SJCRH30 (cell line): ENCODE measurements at regions not wholly inside any gene's neighbourhood (a gene's known extent, or its start where the extent isn't known, plus 50 kb on each side); places are given as distances from the start of the nearest gene placed in this dataset.

ENCODE experiments used
- DNase-seq, 2 experiments: peaks; one replicate each; pipeline ENCODE4 v3.0.0-alpha.2; 2015 to 2020
- H3K27ac ChIP-seq: fragments of 250-450 bp; sonication (Bioruptor Pico); 2 replicates; pipeline ENCODE4 v1.5.1; 2020; ENCODE audit warnings: mild to moderate bottlenecking, moderate library complexity
- H3K27me3 ChIP-seq: fragments of 250-450 bp; sonication (Bioruptor Pico); 2 replicates; pipeline ENCODE4 v1.5.1; 2020; ENCODE audit warnings: mild to moderate bottlenecking, moderate library complexity
- H3K36me3 ChIP-seq: fragments of 250-450 bp; sonication (Bioruptor Pico); 2 replicates; pipeline ENCODE4 v1.5.1; 2020; ENCODE audit warnings: mild to moderate bottlenecking, moderate library complexity
- H3K4me1 ChIP-seq: fragments of 250-450 bp; sonication (Bioruptor Pico); 2 replicates; pipeline ENCODE4 v1.5.1; 2020; ENCODE audit warnings: mild to moderate bottlenecking, moderate library complexity
- H3K4me3 ChIP-seq: fragments of 250-450 bp; sonication (Bioruptor Pico); 2 replicates; pipeline ENCODE4 v1.5.1; 2020; ENCODE audit warnings: mild to moderate bottlenecking, moderate library complexity
- H3K9me3 ChIP-seq: fragments of 250-450 bp; sonication (Bioruptor Pico); replicated peaks from 2 replicates; pipeline ENCODE4 v1.5.1; 2020; ENCODE audit warnings: mild to moderate bottlenecking, moderate library complexity

DNA sequence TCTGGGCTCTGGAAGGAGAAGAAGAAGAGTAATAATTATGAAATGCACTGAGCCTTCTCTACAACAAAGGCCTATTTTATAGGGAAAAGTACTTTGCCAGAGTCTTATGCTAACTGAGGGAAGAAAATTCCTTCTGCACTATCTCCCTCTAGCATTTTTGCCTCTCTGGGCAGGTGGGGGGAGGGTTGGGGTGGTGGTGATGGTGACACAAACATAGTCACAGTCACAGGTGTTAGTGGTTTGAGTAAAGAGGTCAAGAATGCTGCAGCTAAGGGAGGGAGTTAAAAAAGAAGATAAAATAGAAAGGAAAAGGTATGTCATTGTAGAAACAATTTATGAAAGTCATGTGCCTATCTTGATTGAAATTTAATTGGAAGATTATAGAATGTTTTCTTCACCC lies 140.8 kb upstream of the COL3A1 start:
- no peak overlapping the region for H3K27ac ChIP-seq
- DNase-seq = no peak
- peaks cover 3% of the 10 kb centered on the region for H3K9me3 ChIP-seq
- H3K27me3 ChIP-seq = no peaks in the 10 kb centered on the region
- no peak overlapping the region for H3K4me3 ChIP-seq
- H3K4me1 ChIP-seq = no peaks in the 10 kb centered on the region
- H3K36me3 ChIP-seq = no peaks in the 10 kb centered on the region

DNA sequence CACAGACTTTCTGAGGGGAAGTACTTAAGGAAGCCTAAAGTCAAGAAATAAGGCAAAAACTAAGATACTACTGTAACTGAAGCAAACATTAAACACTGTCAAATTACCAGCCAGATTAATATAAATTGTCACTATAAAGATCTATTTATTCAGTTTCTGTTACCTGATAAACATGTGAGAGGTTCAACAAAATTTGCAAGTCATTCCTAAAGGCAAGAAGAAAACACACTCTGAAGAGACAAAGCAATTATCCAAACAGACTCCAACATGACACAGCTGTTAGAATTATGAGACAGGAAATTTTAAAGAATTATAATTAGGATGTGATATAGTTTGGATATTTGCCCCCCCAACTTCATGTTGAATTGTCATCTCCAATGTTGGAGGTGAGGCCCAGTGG lies 140.4 kb upstream of the COL3A1 start:
- no peaks in the 10 kb centered on the region for H3K4me1 ChIP-seq
- DNase-seq = no peak
- no peaks in the 10 kb centered on the region for H3K36me3 ChIP-seq
- H3K27ac ChIP-seq = no peak overlapping the region
- no peaks in the 10 kb centered on the region for H3K27me3 ChIP-seq
- peaks cover 3% of the 10 kb centered on the region for H3K9me3 ChIP-seq
- H3K4me3 ChIP-seq = no peak overlapping the region

DNA sequence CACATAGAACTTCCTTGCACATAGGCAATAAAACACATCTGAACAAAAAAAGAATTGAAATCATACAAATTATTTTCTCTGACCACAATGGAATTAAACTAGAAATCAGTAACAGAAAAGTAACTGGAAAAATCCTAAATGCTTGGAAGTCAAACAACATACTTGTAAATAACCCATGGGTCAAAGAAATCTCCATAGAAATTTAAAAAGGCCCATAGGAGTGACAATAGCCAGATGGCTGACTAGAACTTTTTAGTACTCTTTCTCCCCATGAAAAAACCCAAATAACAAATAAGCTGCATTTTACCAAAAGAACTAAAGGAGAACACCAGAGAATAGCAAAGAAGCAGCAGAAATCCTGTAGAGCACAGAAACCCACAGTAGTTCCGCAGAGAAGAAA lies 139.2 kb upstream of the COL3A1 start:
- Histone ChIP-seq H3K4me3 (no peak overlapping the region), H3K27ac (no peak overlapping the region), H3K9me3 (peaks cover 3% of the 10 kb centered on the region; the same call in 1 of the 2 replicates), H3K27me3 (no peaks in the 10 kb centered on the region), H3K4me1 (no peaks in the 10 kb centered on the region), H3K36me3 (no peaks in the 10 kb centered on the region)
- no peak for DNase-seq

DNA sequence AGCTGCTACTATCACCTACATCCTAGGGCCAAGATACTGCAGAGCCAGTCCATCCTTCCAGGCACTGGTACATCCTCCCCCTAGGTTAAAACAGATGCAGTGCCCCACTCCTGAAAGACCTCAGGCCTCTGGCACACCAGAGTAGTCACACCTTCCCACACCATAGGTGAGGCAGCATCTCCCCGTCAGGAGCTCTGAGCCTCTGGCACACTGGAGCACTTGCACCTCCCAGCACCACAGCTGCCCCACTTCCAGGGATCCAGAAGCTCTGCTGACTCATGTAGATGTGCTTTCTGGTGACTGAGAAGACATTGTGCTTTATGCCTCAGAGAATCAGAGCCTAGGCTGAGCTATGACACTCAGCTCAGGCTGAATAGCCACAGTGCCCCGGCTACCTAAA lies 138.4 kb upstream of the COL3A1 start:
- Histone ChIP-seq H3K9me3 (peaks cover 3% of the 10 kb centered on the region; the same call in 1 of the 2 replicates), H3K4me1 (no peaks in the 10 kb centered on the region), H3K4me3 (no peak overlapping the region), H3K27ac (no peak overlapping the region), H3K36me3 (no peaks in the 10 kb centered on the region), H3K27me3 (no peaks in the 10 kb centered on the region)
- no peak for DNase-seq

DNA sequence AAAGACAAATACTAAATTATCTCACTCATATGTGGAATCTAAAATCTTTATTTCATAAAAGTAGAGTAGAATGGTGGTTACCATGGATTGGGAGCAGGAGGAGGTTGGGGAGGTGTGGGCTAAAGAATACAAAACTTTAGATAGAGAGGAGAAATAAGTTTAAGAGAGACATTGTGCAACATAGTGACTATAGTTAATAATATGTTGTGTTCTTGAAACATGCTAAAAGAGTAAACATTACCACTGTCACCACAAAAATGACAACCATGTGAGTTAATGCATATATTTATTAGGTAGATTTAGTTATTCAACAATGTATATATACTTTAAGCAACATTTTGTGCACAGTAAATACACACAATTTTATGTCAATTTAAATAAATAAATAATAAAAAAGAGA lies 128.5 kb upstream of the COL3A1 start:
- Histone ChIP-seq H3K36me3 (no peaks in the 10 kb centered on the region), H3K4me3 (no peak overlapping the region), H3K27ac (no peak overlapping the region), H3K27me3 (no peaks in the 10 kb centered on the region), H3K4me1 (0 out of 2 replicates have a peak, but pooled peaks cover 2% of the 10 kb centered on the region), H3K9me3 (peaks cover 3% of the 10 kb centered on the region; the same call in 1 of the 2 replicates)
- DNase-seq = no peak

DNA sequence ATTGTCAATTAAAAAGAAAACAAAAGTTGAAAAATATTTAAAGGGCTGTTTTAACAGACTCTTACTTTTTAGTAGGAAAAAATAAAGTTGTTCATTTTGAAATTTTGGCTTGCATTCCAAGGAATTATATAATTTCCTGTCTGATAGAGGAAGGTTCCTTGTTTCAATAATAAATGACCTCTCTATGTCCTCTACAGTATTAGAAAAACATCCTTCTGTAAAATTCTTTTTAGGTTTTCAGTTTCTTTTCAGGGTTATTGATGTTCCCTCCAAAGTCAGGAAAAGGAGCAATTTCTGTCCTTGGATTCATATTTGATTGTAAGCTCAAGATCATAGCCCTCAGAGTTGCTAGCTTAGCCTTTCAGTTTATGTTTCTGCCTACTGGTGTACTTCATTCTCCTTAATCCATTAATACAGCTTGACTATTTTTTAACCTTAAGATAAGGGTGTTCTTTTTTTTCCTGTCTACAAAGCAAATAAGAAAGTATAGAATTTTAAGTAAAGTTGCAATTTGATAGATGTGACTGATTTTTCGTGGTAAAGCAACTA lies 125.2 kb upstream of the COL3A1 start:
- Histone ChIP-seq H3K27me3 (no peaks in the 10 kb centered on the region), H3K9me3 (peaks cover 6% of the 10 kb centered on the region; the same call in 1 of the 2 replicates), H3K4me1 (peaks cover 4% of the 10 kb centered on the region; the same call in 1 of the 2 replicates), H3K27ac (no peak overlapping the region), H3K4me3 (no peak overlapping the region), H3K36me3 (no peaks in the 10 kb centered on the region)
- DNase-seq = no peak

DNA sequence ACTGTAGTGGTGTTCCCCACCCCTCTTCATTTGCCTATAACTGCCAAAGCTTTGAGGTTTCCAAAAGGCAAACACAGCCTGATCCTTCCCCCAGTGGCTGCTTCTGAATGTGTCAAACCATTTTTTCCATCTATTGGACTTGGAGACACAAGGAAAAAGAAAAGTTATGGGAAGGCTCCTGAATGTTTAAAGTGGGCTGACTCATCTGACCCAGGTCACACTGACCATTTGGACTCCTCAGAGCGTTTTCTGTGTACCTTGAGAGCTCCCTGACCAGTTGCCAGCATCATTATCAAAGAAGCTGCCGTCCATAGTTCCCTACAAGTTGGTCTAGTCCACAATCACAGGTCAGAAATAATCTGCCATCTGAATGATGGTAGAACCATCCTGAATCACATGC lies 123.4 kb upstream of the COL3A1 start:
- Histone ChIP-seq H3K27ac (no peak overlapping the region), H3K4me3 (no peak overlapping the region), H3K4me1 (peaks cover 4% of the 10 kb centered on the region; the same call in 1 of the 2 replicates), H3K9me3 (peaks cover 9% of the 10 kb centered on the region; the same call in 1 of the 2 replicates), H3K27me3 (no peaks in the 10 kb centered on the region), H3K36me3 (no peaks in the 10 kb centered on the region)
- no peak for DNase-seq

DNA sequence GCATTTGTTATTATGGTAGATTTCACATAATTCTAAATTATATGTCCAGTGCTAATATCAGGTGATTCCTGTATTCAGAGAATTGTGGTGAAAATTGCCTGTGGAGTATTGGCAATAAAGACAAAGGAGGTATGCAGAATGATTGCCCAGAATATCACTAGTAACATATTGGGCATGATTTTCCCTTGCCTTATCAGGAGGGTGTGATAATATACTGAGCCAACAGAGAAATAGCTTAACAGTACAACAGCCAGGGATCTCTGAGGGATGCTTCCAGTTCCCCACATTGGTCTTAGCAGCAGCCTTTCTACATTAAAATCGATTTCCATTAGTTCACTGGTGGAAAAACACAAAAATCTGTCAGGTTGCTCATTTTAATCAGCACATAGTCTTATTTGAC lies 122.9 kb upstream of the COL3A1 start:
- no peaks in the 10 kb centered on the region for H3K27me3 ChIP-seq
- no peak overlapping the region for H3K27ac ChIP-seq
- no peak overlapping the region for H3K4me3 ChIP-seq
- no peak for DNase-seq
- peaks cover 4% of the 10 kb centered on the region; the same call in 1 of the 2 replicates for H3K4me1 ChIP-seq
- no peaks in the 10 kb centered on the region for H3K36me3 ChIP-seq
- H3K9me3 ChIP-seq = peaks cover 9% of the 10 kb centered on the region; the same call in 1 of the 2 replicates

DNA sequence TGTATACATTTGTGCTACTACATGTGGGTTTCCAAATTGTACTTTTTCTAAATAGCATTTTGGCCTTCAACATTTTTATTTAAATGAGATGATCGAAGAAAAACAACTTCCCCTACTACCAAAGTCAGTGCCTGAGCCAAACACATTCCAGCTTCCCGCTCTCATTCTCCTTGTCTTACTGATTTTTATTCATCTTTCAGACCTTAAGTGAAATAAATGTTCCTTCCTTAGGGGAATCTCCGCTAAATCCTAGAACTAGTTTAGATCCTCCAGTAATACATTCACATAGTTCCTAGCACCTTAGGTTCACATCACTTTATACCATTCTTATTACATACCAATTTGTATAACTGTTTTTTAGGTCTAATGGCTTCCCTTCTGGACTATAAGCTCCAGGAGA lies 122.3 kb upstream of the COL3A1 start:
- Histone ChIP-seq H3K27me3 (no peaks in the 10 kb centered on the region), H3K36me3 (no peaks in the 10 kb centered on the region), H3K9me3 (0 out of 2 replicates have a peak, but pooled peaks cover 6% of the 10 kb centered on the region)

DNA sequence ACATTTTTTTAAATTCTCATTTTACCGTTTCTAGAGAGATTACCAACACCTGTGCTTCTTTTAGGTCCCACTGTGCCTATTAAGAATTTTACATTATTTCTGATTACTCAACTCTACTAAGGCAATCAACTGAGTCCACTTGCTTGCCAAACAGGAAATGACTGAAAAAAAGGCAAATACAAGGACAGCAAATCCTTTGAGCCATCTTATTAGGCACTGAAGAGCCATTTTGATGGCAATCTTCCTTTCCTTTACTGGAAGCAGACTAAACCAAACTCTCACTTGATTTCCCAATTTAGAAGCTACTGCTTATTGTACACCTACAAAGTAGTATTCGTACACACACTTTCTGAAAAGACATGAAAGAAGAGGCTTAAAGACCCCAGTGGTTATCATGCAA lies 121.4 kb upstream of the COL3A1 start:
- Histone ChIP-seq H3K36me3 (no peaks in the 10 kb centered on the region), H3K9me3 (0 out of 2 replicates have a peak, but pooled peaks cover 6% of the 10 kb centered on the region), H3K4me1 (peaks cover 4% of the 10 kb centered on the region; the same call in 1 of the 2 replicates), H3K27ac (no peak overlapping the region), H3K4me3 (no peak overlapping the region), H3K27me3 (no peaks in the 10 kb centered on the region)
- no peak for DNase-seq

More for the DNA sequence above, 122.3 kb upstream of the COL3A1 start:
- no peak for DNase-seq
- peaks cover 4% of the 10 kb centered on the region; the same call in 1 of the 2 replicates for H3K4me1 ChIP-seq
- no peak overlapping the region for H3K4me3 ChIP-seq
- H3K27ac ChIP-seq = no peak overlapping the region

DNA sequence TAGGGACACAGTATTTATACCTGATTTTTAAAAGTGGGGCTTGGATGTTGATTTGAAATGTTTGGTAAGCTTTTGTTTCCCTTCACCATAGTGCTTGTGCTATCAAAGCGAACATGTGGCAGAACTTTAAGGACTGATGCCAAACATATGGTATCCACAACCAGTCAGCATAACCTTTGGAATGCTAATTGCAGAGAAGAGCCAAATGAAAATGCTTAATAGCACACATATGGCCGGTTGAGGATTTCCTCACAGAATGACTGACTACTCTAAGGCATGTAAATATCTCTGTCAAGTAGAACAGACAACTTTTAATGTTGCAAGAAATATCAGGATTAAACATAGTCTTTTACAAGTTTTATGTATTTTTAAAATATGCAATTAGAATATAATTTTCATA lies 120.9 kb upstream of the COL3A1 start:
- DNase-seq = no peak
- no peaks in the 10 kb centered on the region for H3K27me3 ChIP-seq
- H3K4me1 ChIP-seq = peaks cover 4% of the 10 kb centered on the region; the same call in 1 of the 2 replicates
- H3K36me3 ChIP-seq = no peaks in the 10 kb centered on the region
- 0 out of 2 replicates have a peak, but pooled peaks cover 6% of the 10 kb centered on the region for H3K9me3 ChIP-seq
- no peak overlapping the region for H3K4me3 ChIP-seq
- no peak overlapping the region for H3K27ac ChIP-seq

DNA sequence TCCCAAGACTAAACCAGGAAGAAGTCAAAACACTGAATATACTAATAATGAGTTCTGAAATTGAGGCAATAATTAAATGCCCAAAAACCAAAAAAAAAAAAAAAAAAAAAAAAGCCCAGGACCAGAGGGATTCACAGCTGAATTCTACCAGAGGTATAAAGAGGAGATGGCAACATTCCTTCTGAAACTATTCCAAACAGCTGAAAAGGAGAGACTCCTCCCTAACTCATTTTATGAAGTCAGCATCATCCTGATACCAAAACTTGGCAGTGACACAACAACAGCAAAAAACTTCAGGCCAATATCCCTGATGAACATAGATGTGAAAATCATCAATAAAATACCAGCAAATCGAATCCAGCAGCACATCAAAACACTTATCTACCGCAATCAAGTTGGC lies 108.5 kb upstream of the COL3A1 start:
- Histone ChIP-seq H3K27me3 (no peaks in the 10 kb centered on the region), H3K4me1 (no peaks in the 10 kb centered on the region)
- no peak for DNase-seq

DNA sequence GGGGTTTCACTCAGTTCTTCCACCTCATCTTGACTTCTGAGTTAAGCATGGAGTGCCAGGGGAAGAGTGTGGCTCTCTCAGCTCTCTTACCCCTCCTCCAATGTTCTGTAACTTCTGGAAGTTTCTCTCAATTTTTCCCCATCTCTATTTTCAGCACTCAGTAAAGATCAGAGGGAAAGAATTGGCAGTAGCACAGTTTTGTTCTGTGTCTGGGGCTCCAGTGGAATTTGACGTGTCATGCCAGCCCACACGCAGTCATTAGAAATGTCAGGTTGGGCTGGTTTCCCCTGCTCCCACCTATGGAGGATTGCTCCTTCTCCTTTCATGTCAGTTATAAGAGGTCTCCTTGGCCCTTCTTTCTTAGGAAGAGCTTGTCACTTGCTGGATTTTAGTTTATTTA lies 104.6 kb upstream of the COL3A1 start:
- Histone ChIP-seq H3K36me3 (no peaks in the 10 kb centered on the region), H3K27me3 (no peaks in the 10 kb centered on the region), H3K4me1 (no peaks in the 10 kb centered on the region), H3K4me3 (no peak overlapping the region), H3K27ac (no peak overlapping the region), H3K9me3 (peaks cover 8% of the 10 kb centered on the region; the same call in 1 of the 2 replicates)
- no peak for DNase-seq

More for the DNA sequence above, 108.5 kb upstream of the COL3A1 start:
- H3K9me3 ChIP-seq = peaks cover 13% of the 10 kb centered on the region; the same call in 1 of the 2 replicates
- H3K36me3 ChIP-seq = no peaks in the 10 kb centered on the region
- no peak overlapping the region for H3K4me3 ChIP-seq
- H3K27ac ChIP-seq = no peak overlapping the region

DNA sequence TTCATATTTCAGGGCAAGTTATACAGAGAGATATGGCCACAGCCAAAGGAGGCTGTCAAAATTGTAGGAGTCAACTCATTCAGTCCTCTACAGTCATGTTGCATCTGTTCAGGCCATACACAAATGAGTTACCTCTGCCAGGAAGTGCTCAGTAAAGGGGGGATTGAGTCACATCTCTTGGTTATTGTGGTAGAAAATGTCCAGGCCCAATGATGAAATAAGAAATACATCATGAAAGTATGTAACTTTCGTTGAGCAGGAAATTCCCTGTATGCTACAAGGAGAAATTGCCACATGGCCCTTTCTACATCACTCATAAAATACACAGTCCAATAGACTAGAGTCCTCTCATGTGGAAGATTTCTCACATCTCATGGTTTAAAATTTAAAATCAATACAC lies 103.9 kb upstream of the COL3A1 start:
- no peak for DNase-seq
- H3K4me1 ChIP-seq = no peaks in the 10 kb centered on the region
- no peak overlapping the region for H3K27ac ChIP-seq
- H3K27me3 ChIP-seq = no peaks in the 10 kb centered on the region
- no peak overlapping the region for H3K4me3 ChIP-seq
- H3K36me3 ChIP-seq = no peaks in the 10 kb centered on the region
- peaks cover 8% of the 10 kb centered on the region; the same call in 1 of the 2 replicates for H3K9me3 ChIP-seq

DNA sequence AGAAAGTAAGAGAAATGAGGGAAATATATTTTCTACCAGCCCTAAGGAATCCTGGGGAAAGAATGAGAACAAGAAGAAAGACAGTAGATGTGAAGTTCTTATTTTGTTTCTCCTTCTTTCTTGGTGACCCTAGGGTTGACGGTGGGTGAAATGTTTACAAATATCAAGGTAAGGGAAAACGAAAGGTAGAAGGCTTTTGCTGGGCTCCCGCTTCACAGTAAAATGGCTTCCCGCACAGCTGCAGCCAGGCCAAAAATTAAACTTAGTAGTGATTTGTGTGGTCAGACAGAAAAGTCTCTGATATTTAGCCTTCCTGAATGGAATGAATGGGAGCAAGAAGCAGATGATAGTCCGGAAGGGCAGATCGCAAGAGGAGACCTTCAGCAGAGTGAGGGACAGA lies 99.1 kb upstream of the COL3A1 start:
- DNase-seq = no peak
- no peak overlapping the region for H3K4me3 ChIP-seq
- H3K4me1 ChIP-seq = no peaks in the 10 kb centered on the region
- no peaks in the 10 kb centered on the region for H3K27me3 ChIP-seq
- no peaks in the 10 kb centered on the region for H3K36me3 ChIP-seq
- H3K27ac ChIP-seq = no peak overlapping the region
- H3K9me3 ChIP-seq = no peaks in the 10 kb centered on the region

DNA sequence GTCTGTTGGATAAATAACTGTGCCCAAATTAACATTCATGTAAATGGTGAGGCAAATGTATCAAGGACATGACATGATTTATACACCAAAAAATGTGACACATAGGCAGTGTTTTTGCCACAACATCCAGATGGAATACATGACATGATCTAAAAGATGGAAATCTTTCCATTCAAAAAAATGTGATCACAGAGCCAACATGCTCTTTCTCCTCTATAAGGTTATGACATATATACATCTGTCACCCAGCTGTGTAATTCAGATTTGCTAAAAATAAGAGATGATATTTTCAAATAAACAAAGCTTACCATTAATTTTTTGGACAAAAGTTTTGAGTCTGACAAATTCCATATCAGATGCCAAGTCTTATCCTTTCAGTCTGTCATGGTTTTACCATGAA lies 95.5 kb upstream of the COL3A1 start:
- no peak overlapping the region for H3K27ac ChIP-seq
- DNase-seq = no peak
- no peaks in the 10 kb centered on the region for H3K36me3 ChIP-seq
- H3K4me3 ChIP-seq = no peak overlapping the region
- H3K9me3 ChIP-seq = no peaks in the 10 kb centered on the region
- no peaks in the 10 kb centered on the region for H3K27me3 ChIP-seq
- H3K4me1 ChIP-seq = peaks cover 1% of the 10 kb centered on the region; the same call in 1 of the 2 replicates
